ENCODE measurements at regions not wholly inside any gene's neighbourhood (a gene's known extent, or its start where the extent isn't known, plus 50 kb on each side); places are given as distances from the start of the nearest gene placed in this dataset.

DNA sequence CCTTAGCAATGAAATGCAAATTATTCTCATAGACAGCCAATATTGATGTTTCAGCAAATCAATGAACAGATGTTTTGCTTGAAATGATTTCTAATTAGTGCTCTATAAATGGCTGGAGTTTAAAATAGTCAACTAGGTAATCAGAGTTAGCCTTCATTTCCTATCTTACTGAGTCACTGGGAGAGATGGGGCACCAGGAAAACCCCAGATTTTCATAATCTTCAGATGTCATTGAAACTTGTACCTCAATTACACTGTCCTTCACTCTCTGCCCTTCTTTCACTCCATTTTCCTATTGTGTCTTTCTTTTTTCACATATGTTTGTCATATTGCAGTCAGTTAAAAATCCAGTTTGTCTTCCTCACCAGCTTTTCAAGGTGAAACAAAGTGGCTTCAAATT is 92.7 kb downstream of the C12orf75 start:
- no peak overlapping the region for H3K4me3 ChIP-seq (ENCODE audit: low read length)
- no peaks in the 10 kb centered on the region for H3K36me3 ChIP-seq (ENCODE audit: insufficient read depth, low read depth, low read length)
- H3K9me3 ChIP-seq (ENCODE audit: insufficient read depth, low read depth, low read length): no peaks in the 10 kb centered on the region
- no peak overlapping the region for H3K27ac ChIP-seq (ENCODE audit: low read length)
- H3K27me3 ChIP-seq (ENCODE audit: insufficient read depth, low read length): no peaks in the 10 kb centered on the region
- H3K9ac ChIP-seq (ENCODE audit: low read depth, low read length): no peak overlapping the region
- no peaks in the 10 kb centered on the region for H3K4me1 ChIP-seq (ENCODE audit: insufficient read depth, low read length)

DNA sequence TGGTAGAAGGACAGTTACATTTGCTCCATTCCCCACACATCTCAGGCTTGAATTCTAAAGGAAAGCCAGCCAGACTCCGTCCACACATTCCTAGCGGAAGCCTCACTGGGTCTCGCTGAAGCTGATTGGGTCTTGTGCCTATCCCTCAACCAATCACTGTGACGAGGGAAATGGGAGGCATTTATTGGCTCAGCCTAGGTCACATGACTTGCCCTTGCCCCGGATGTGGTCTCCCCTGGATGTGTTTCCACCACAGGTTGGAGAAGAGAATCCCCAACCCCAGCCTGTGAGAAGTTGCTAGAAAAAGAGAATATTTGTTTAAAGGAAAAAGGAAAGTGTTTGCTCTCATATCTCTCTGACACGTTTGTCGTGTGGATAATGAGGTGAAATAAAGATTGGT is 93.4 kb downstream of the C12orf75 start:
- no peaks in the 10 kb centered on the region for H3K27me3 ChIP-seq (ENCODE audit: insufficient read depth, low read length)
- no peak overlapping the region for H3K27ac ChIP-seq (ENCODE audit: low read length)
- no peaks in the 10 kb centered on the region for H3K4me1 ChIP-seq (ENCODE audit: insufficient read depth, low read length)
- H3K36me3 ChIP-seq (ENCODE audit: insufficient read depth, low read depth, low read length): no peaks in the 10 kb centered on the region
- no peak overlapping the region for H3K9ac ChIP-seq (ENCODE audit: low read depth, low read length)
- no peaks in the 10 kb centered on the region for H3K9me3 ChIP-seq (ENCODE audit: insufficient read depth, low read depth, low read length)
- no peak overlapping the region for H3K4me3 ChIP-seq (ENCODE audit: low read length)

DNA sequence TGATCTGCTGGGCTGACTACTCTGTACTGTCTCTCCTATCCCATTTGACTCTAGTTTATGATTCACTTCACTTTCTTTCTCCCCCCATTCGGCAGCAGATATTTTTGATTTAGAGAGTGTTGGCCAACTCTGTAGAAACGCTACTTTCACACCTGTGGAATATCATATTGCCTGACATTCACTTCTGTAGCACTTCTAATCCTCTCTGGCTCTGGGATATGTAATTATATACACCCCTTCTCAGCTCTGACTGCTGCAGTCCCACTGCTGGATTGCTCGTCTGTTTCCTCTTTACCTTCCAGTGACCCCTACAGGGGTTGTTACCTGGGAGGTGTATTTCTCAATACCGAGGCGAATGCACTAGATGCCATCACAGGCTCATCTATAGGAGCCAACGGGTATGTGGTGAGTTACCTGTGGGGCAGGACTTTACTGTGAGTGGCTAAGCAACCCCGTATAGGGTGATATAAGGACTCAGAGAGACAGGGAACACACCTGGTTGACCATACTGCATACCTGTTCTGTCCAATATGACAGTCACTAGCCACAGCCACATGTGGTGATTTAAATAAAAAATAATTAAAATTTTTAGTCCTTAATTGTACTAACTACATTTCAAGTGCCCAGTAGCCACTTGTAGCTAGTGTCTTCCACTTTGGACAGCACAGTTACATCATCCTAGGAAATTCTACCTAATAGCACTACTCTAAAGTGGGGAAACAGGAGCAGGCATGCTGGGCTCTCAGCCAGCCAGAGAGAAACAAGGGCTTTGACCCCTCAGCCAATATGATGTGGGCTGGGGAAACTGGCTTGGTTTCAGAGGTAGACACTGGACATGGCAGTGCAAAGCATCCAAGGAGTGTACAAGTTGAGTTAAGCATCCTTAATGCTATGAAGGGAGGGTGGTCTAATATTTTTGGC is 95.0 kb downstream of the C12orf75 start:
- Histone ChIP-seq H3K27ac (ENCODE audit: low read length) (no peak overlapping the region), H3K27me3 (ENCODE audit: insufficient read depth, low read length) (no peaks in the 10 kb centered on the region), H3K9me3 (ENCODE audit: insufficient read depth, low read depth, low read length) (no peaks in the 10 kb centered on the region), H3K4me1 (ENCODE audit: insufficient read depth, low read length) (no peaks in the 10 kb centered on the region), H3K4me3 (ENCODE audit: low read length) (no peak overlapping the region), H3K36me3 (ENCODE audit: insufficient read depth, low read depth, low read length) (no peaks in the 10 kb centered on the region), H3K9ac (ENCODE audit: low read depth, low read length) (no peak overlapping the region)

DNA sequence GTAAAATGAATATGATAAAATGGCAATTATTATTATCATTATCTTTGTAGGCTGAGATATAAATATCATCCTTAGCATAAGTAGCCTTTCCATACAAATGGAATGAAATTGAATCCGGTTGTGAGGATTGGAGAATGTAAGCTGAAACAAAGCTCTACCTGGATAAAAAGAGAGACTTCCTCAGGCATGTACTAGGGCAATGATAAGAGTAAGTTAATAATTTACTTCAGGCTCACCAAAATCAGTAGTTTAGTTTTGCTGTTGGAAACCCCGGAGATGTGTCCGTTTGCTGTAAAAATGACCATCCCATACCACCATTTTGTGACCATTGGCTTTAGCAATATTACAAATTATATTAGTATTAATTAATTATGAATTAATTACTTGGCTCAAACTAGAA is 96.3 kb downstream of the C12orf75 start:
- H3K4me1 ChIP-seq (ENCODE audit: insufficient read depth, low read length): no peaks in the 10 kb centered on the region
- no peak overlapping the region for H3K4me3 ChIP-seq (ENCODE audit: low read length)
- H3K27ac ChIP-seq (ENCODE audit: low read length): no peak overlapping the region
- no peaks in the 10 kb centered on the region for H3K27me3 ChIP-seq (ENCODE audit: insufficient read depth, low read length)
- no peaks in the 10 kb centered on the region for H3K36me3 ChIP-seq (ENCODE audit: insufficient read depth, low read depth, low read length)
- no peaks in the 10 kb centered on the region for H3K9me3 ChIP-seq (ENCODE audit: insufficient read depth, low read depth, low read length)
- no peak overlapping the region for H3K9ac ChIP-seq (ENCODE audit: low read depth, low read length)

GRCh38 chr12:105427883-105428282 is 97.4 kb downstream of the C12orf75 start:
- H3K4me1 ChIP-seq (ENCODE audit: insufficient read depth, low read length): no peaks in the 10 kb centered on the region
- H3K36me3 ChIP-seq (ENCODE audit: insufficient read depth, low read depth, low read length): no peaks in the 10 kb centered on the region
- H3K27me3 ChIP-seq (ENCODE audit: insufficient read depth, low read length): no peaks in the 10 kb centered on the region
- no peak overlapping the region for H3K9ac ChIP-seq (ENCODE audit: low read depth, low read length)
- no peak overlapping the region for H3K4me3 ChIP-seq (ENCODE audit: low read length)
- no peak overlapping the region for H3K27ac ChIP-seq (ENCODE audit: low read length)
- no peaks in the 10 kb centered on the region for H3K9me3 ChIP-seq (ENCODE audit: insufficient read depth, low read depth, low read length)

DNA sequence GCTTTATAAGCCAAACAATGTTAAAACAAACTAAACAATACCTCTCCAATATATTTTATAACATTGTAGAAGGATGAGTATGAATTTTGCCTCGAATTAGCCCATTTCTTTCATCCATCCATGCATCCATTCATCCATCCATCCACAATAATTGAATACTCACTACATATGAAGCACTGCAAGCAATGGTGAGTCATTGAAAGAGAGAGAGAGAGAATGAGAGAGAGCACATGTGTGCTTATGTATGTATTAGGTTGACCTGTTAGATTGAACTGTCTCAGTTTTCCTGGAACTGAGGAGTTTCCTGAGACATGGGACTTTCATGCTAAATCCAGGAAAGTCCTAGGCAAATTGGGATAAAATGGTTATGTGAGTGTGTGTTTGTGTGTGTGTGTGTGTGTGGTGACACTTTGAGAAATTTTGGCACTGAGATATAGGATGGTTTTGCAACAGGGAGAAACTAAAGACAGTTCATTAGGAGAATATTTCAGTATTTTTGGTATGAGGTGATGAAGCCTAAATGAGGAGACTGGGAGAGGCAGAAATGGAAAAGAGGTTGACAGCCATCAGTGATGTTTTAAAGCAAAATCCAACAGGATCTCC is 98.4 kb downstream of the C12orf75 start:
- H3K4me3 ChIP-seq (ENCODE audit: low read length): no peak overlapping the region
- no peaks in the 10 kb centered on the region for H3K4me1 ChIP-seq (ENCODE audit: insufficient read depth, low read length)
- no peak overlapping the region for H3K9ac ChIP-seq (ENCODE audit: low read depth, low read length)
- H3K9me3 ChIP-seq (ENCODE audit: insufficient read depth, low read depth, low read length): no peaks in the 10 kb centered on the region
- H3K36me3 ChIP-seq (ENCODE audit: insufficient read depth, low read depth, low read length): no peaks in the 10 kb centered on the region
- no peaks in the 10 kb centered on the region for H3K27me3 ChIP-seq (ENCODE audit: insufficient read depth, low read length)
- no peak overlapping the region for H3K27ac ChIP-seq (ENCODE audit: low read length)

- Histone ChIP-seq H3K9ac (ENCODE audit: low read depth, low read length) (no peak overlapping the region), H3K9me3 (ENCODE audit: insufficient read depth, low read depth, low read length) (no peaks in the 10 kb centered on the region), H3K4me3 (ENCODE audit: low read length) (no peak overlapping the region), H3K4me1 (ENCODE audit: insufficient read depth, low read length) (no peaks in the 10 kb centered on the region), H3K27ac (ENCODE audit: low read length) (no peak overlapping the region), H3K27me3 (ENCODE audit: insufficient read depth, low read length) (no peaks in the 10 kb centered on the region), H3K36me3 (ENCODE audit: insufficient read depth, low read depth, low read length) (no peaks in the 10 kb centered on the region)
Measured at GRCh38 chr12:105429511-105429910, 99.0 kb downstream of the C12orf75 start.

DNA sequence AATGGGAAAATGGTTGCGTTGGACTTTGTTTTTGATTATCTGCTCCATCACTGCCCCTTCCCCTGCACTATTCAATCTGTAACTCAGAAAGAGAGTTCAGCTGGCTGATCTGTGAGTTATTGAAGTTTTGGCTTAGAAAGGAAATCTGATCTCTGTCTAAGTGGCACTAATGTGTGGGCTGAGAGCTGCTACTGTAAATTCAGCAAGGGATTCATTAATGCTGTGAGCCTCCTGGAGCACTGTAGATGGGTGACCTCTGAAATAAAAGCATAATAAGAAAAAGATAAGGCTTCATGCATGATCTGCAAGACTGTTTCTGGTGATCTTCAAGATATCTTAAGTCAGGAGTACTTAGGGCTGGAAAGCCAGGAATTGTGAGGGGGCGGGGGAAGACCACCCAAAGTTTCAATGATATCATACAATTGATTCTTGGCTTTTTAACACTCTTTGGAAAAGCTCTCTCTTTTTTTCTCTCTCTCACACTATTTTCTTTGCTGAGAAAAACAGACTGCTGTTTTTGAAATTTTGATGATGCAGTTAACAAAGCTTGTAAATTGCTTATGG is 101.1 kb downstream of the C12orf75 start:
- Histone ChIP-seq H3K9ac (ENCODE audit: low read depth, low read length) (no peak overlapping the region), H3K4me3 (ENCODE audit: low read length) (no peak overlapping the region), H3K27me3 (ENCODE audit: insufficient read depth, low read length) (no peaks in the 10 kb centered on the region), H3K9me3 (ENCODE audit: insufficient read depth, low read depth, low read length) (no peaks in the 10 kb centered on the region), H3K4me1 (ENCODE audit: insufficient read depth, low read length) (no peaks in the 10 kb centered on the region), H3K36me3 (ENCODE audit: insufficient read depth, low read depth, low read length) (no peaks in the 10 kb centered on the region), H3K27ac (ENCODE audit: low read length) (no peak overlapping the region)

DNA sequence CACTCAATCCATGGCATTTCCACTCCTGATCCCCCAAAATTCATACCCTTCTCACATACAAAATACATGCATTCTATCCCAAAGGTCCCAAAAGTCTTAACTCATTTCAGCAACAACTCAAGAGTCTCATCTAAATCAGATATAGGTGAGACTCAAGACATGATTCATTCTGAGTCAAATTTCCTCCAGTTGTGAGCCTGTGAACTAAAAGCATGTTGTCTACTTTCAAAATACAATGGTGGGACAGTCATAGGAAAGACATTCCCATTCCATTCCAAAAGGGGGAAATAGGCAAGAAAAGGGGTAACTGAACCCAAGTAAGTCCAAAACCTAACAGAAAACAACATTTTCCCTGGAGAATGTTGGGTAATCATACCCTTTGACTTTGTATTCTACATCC is 103.3 kb downstream of the C12orf75 start:
- Histone ChIP-seq H3K27ac (ENCODE audit: low read length) (no peak overlapping the region), H3K4me1 (ENCODE audit: insufficient read depth, low read length) (no peaks in the 10 kb centered on the region), H3K4me3 (ENCODE audit: low read length) (no peak overlapping the region), H3K9ac (ENCODE audit: low read depth, low read length) (no peak overlapping the region), H3K36me3 (ENCODE audit: insufficient read depth, low read depth, low read length) (no peaks in the 10 kb centered on the region), H3K27me3 (ENCODE audit: insufficient read depth, low read length) (no peaks in the 10 kb centered on the region), H3K9me3 (ENCODE audit: insufficient read depth, low read depth, low read length) (peaks cover 3% of the 10 kb centered on the region; the same call in 1 of the 2 replicates)

GRCh38 chr12:105436636-105437035 is 106.1 kb downstream of the C12orf75 start:
- H3K9me3 ChIP-seq (ENCODE audit: insufficient read depth, low read depth, low read length): peaks cover 10% of the 10 kb centered on the region
- no peak overlapping the region for H3K9ac ChIP-seq (ENCODE audit: low read depth, low read length)
- no peaks in the 10 kb centered on the region for H3K4me1 ChIP-seq (ENCODE audit: insufficient read depth, low read length)
- H3K4me3 ChIP-seq (ENCODE audit: low read length): no peak overlapping the region
- no peak overlapping the region for H3K27ac ChIP-seq (ENCODE audit: low read length)
- H3K36me3 ChIP-seq (ENCODE audit: insufficient read depth, low read depth, low read length): no peaks in the 10 kb centered on the region
- H3K27me3 ChIP-seq (ENCODE audit: insufficient read depth, low read length): no peaks in the 10 kb centered on the region

- no peak overlapping the region for H3K9ac ChIP-seq (ENCODE audit: low read depth, low read length)
- H3K36me3 ChIP-seq (ENCODE audit: insufficient read depth, low read depth, low read length): no peaks in the 10 kb centered on the region
- H3K9me3 ChIP-seq (ENCODE audit: insufficient read depth, low read depth, low read length): peaks cover 10% of the 10 kb centered on the region
- no peak overlapping the region for H3K27ac ChIP-seq (ENCODE audit: low read length)
- no peaks in the 10 kb centered on the region for H3K27me3 ChIP-seq (ENCODE audit: insufficient read depth, low read length)
- no peak overlapping the region for H3K4me3 ChIP-seq (ENCODE audit: low read length)
- H3K4me1 ChIP-seq (ENCODE audit: insufficient read depth, low read length): peaks cover 12% of the 10 kb centered on the region
Measured at GRCh38 chr12:105440037-105440664, 109.7 kb downstream of the C12orf75 start.
